Panc1 (cell line): ENCODE measurements at regions not wholly inside any gene's neighbourhood (a gene's known extent, or its start where the extent isn't known, plus 50 kb on each side); places are given as distances from the start of the nearest gene placed in this dataset.

Source experiments
- ATAC-seq: fragments of 200-7000 bp; cut with Tn5 transposase; 2 replicates; pipeline ENCODE4 v1.9.1; 2020; ENCODE audit warnings: mild to moderate bottlenecking, moderate library complexity
- BruUV-seq: library from RNA; stranded (reverse); fragments of 400-500 nt; replicated peaks from 2 replicates; lab custom pipeline; 2021; lab: Mats Ljungman, UMichigan
- CTCF ChIA-PET: fragments of 300-600 bp; sonication (Branson Sonifier 250); formaldehyde crosslinking; loops from one replicate; lab custom pipeline; 2022; ENCODE audit warnings: antibody characterized with exemption; lab: Charles Lee
- POLR2A ChIA-PET: fragments of 300-600 bp; sonication (Branson Sonifier 250); formaldehyde crosslinking; loops from one replicate; lab custom pipeline; 2022; ENCODE audit warnings: antibody characterized with exemption; lab: Charles Lee
- DNase-seq: peaks from one replicate; pipeline ENCODE4 v3.0.0-alpha.2; 2010; ENCODE audit warnings: low read depth, low spot score
- H3K27ac ChIP-seq: 2 replicates; pipeline ENCODE4 v1.5.1; 2011; ENCODE audit warnings: mild to moderate bottlenecking, low read length, inconsistent platforms
- H3K27me3 ChIP-seq: fragments of 200-500 bp; sonication (Bioruptor generic); 2 replicates; pipeline ENCODE4 v1.6.0; 2014; ENCODE audit warnings: low read length, inconsistent platforms; ENCODE audit not compliant: control insufficient read depth, insufficient read depth
- H3K36me3 ChIP-seq: fragments of 200-500 bp; sonication (Bioruptor generic); 2 replicates; pipeline ENCODE4 v1.5.1; 2014; ENCODE audit warnings: inconsistent platforms, mild to moderate bottlenecking, low read length, moderate library complexity; ENCODE audit not compliant: control insufficient read depth, insufficient read depth
- H3K4me1 ChIP-seq: 2 replicates; pipeline ENCODE4 v1.5.1; 2011; ENCODE audit warnings: inconsistent platforms, mild to moderate bottlenecking, low read length, moderate library complexity; ENCODE audit not compliant: control insufficient read depth, insufficient read depth
- H3K4me3 ChIP-seq, 2 experiments: 2 replicates each; pipeline ENCODE4 v1.5.1; 2011 to 2012; ENCODE audit warnings: low read depth in 2 of 2, low read length in 2 of 2, mild to moderate bottlenecking in 2 of 2, inconsistent platforms in 1 of 2, moderate library complexity in 1 of 2
- H3K9me3 ChIP-seq: fragments of 200-500 bp; sonication (Bioruptor generic); 2 replicates; pipeline ENCODE4 v1.5.1; 2014; ENCODE audit warnings: low read depth, mild to moderate bottlenecking, inconsistent platforms, low read length, moderate library complexity; ENCODE audit not compliant: control insufficient read depth, insufficient read depth
- CTCF ChIP-seq: fragments of 450-650 bp; IDR thresholded peaks from 2 replicates; pipeline ENCODE4 v1.5.1; 2017; ENCODE audit warnings: mild to moderate bottlenecking
- POLR2AphosphoS5 ChIP-seq: IDR thresholded peaks from 2 replicates; pipeline ENCODE4 v1.6.1; 2012; ENCODE audit warnings: mild to moderate bottlenecking, low read depth, low read length, moderate library complexity
- REST ChIP-seq, 2 experiments: IDR thresholded peaks; 2 replicates each; pipeline ENCODE4 v1.6.1; 2011 to 2012; ENCODE audit warnings: low read depth in 2 of 2, control low read depth in 1 of 2, low read length in 1 of 2, mild to moderate bottlenecking in 1 of 2, moderate library complexity in 1 of 2; ENCODE audit not compliant: insufficient read depth in 1 of 2
- SIN3A ChIP-seq: IDR thresholded peaks from 2 replicates; pipeline ENCODE4 v1.6.1; 2012; ENCODE audit warnings: low read depth, mild to moderate bottlenecking, low read length, moderate library complexity, borderline replicate concordance; ENCODE audit not compliant: insufficient read depth
- TCF7L2 ChIP-seq: IDR thresholded peaks from 2 replicates; pipeline ENCODE4 v1.6.1; 2011; ENCODE audit warnings: mild to moderate bottlenecking, low read depth, low read length, inconsistent platforms
- in situ Hi-C: cut with HindIII; loops from 2 replicates; pipeline ENCODE4 v1.10.0; 2016; ENCODE audit warnings: low sequenced_read_pairs, low pct_unique_long_range_greater_than_20kb
- intact Hi-C: fragments of 100-400 bp; cut with micrococcal nuclease; formaldehyde crosslinking; loops from one replicate; pipeline ENCODE4 v1.10.0; 2022; ENCODE audit not compliant: unreplicated experiment

GRCh38 chr3:157618075-157618760, 115.0 kb upstream of the VEPH1 start:
- H3K27ac ChIP-seq: no peak overlapping the region
- ChIA-PET CTCF (interaction anchor here (0.6 to 1.4 kb wide), 5 partner anchors 12 to 738 kb away, joined by 3 to 8 read pairs (median 3); no protein-coding TSS in a partner anchor), POLR2A (interaction anchor here (0.6 kb wide), 1 partner anchor 649 kb away, joined by 7 read pairs; no protein-coding TSS in a partner anchor)
- no peak overlapping the region for H3K4me3 ChIP-seq
- H3K4me1 ChIP-seq: no peaks in the 10 kb centered on the region
- H3K27me3 ChIP-seq: peaks cover 2% of the 10 kb centered on the region; the same call in 1 of the 2 replicates
- in situ Hi-C loops (no loop called here), intact Hi-C loops (loop anchor here (2.0 to 10.0 kb wide), 4 partner anchors 467 to 914 kb away; no protein-coding TSS in a partner anchor)
- H3K36me3 ChIP-seq: no peaks in the 10 kb centered on the region
- peak; percentile 41 for DNase-seq
- H3K9me3 ChIP-seq: no peaks in the 10 kb centered on the region
- TF ChIP-seq REST (IDR thresholded peaks at IDR 0.05; ENCODE audit: insufficient read depth in 1 of 2, low read depth in 2 of 2, low read length in 1 of 2) (no peak), CTCF (peak; percentile 75; the same call in 1 of the 2 replicates)
- peak; percentile 84 for ATAC-seq
- BruUV-seq: no TSS peak

GRCh38 chr3:157614896-157615295, 111.7 kb upstream of the VEPH1 start:
- in situ Hi-C loops: no loop called here
- H3K4me1 ChIP-seq: no peaks in the 10 kb centered on the region
- H3K27me3 ChIP-seq: peaks cover 2% of the 10 kb centered on the region; the same call in 1 of the 2 replicates
- no peak overlapping the region for H3K27ac ChIP-seq
- BruUV-seq: no TSS peak
- H3K4me3 ChIP-seq: no peak overlapping the region
- no peaks in the 10 kb centered on the region for H3K36me3 ChIP-seq
- ChIA-PET POLR2A (no interaction called here), CTCF (no interaction called here)
- H3K9me3 ChIP-seq: no peaks in the 10 kb centered on the region
- DNase-seq (no peak), ATAC-seq (no peak)
- no peak for TF ChIP-seq SIN3A
- no peak for TF ChIP-seq CTCF
- TF ChIP-seq TCF7L2: no peak
- TF ChIP-seq POLR2AphosphoS5: no peak
- TF ChIP-seq REST (IDR thresholded peaks at IDR 0.05; ENCODE audit: insufficient read depth in 1 of 2, low read depth in 2 of 2, low read length in 1 of 2): no peak
- intact Hi-C loops: loop anchor here (5.0 to 10.0 kb wide), 3 partner anchors 470 to 917 kb away; no protein-coding TSS in a partner anchor
